A549 (cell line): ENCODE measurements at regions not wholly inside any gene's neighbourhood (a gene's known extent, or its start where the extent isn't known, plus 50 kb on each side); places are given as distances from the start of the nearest gene placed in this dataset.

ENCODE experiments used
- EP300 ChIP-seq, 2 experiments: fragments of >200 bp; sonication (Bioruptor Twin); formaldehyde crosslinking; IDR thresholded peaks; 2 replicates in 1 of 2; 3 replicates in 1 of 2; pipeline ENCODE4 v1.6.1; 2016 to 2017
- HOXB5 ChIP-seq: fragments of 250-450 bp; sonication (Bioruptor Pico); IDR thresholded peaks from 2 replicates; pipeline ENCODE4 v1.5.0; 2020; ENCODE audit warnings: mild to moderate bottlenecking, moderate library complexity
- TF ChIP-seq, protein P1 (sequence below): fragments of >200 bp; sonication (Bioruptor Twin); formaldehyde crosslinking; IDR thresholded peaks from 3 replicates; pipeline ENCODE4 v1.5.1; 2016

- TF ChIP-seq, protein P1, sequence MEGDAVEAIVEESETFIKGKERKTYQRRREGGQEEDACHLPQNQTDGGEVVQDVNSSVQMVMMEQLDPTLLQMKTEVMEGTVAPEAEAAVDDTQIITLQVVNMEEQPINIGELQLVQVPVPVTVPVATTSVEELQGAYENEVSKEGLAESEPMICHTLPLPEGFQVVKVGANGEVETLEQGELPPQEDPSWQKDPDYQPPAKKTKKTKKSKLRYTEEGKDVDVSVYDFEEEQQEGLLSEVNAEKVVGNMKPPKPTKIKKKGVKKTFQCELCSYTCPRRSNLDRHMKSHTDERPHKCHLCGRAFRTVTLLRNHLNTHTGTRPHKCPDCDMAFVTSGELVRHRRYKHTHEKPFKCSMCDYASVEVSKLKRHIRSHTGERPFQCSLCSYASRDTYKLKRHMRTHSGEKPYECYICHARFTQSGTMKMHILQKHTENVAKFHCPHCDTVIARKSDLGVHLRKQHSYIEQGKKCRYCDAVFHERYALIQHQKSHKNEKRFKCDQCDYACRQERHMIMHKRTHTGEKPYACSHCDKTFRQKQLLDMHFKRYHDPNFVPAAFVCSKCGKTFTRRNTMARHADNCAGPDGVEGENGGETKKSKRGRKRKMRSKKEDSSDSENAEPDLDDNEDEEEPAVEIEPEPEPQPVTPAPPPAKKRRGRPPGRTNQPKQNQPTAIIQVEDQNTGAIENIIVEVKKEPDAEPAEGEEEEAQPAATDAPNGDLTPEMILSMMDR, result no peak
- TF ChIP-seq HOXB5 (CRISPR knock-in tag) (no peak), EP300 (IDR thresholded peaks at IDR 0.05) (no peak)
These were observed 433.1 kb upstream of the MAP2 start for GRCh38 chr2:208990716-208991115.
